AG08396 (cell line): ENCODE measurements at regions not wholly inside any gene's neighbourhood (a gene's known extent, or its start where the extent isn't known, plus 50 kb on each side); places are given as distances from the start of the nearest gene placed in this dataset.
"Not testable (repeated sequence)": the region's sequence is repeated elsewhere in the genome, so short reads cannot be mapped to it uniquely, and the experiment has no call there.

Source experiments
- DNase-seq: peaks from one replicate; pipeline ENCODE4 v3.0.0; 2012; ENCODE audit warnings: low spot score, mixed read lengths

- not testable (repeated sequence) for DNase-seq
Observed at GRCh38 chr9:42325561-42325960, 142.1 kb downstream of the SPATA31A6 start.

GRCh38 chr9:42326482-42326881, 143.0 kb downstream of the SPATA31A6 start:
- not testable (repeated sequence) for DNase-seq

- DNase-seq: not testable (repeated sequence)
Observed at GRCh38 chr9:42335342-42335741, 151.9 kb downstream of the SPATA31A6 start.

- not testable (repeated sequence) for DNase-seq
Observed at GRCh38 chr9:42335984-42336657, 152.7 kb downstream of the SPATA31A6 start.

GRCh38 chr9:42338275-42338674, 154.8 kb downstream of the SPATA31A6 start:
- not testable (repeated sequence) for DNase-seq

GRCh38 chr9:42339671-42340434, 156.4 kb downstream of the SPATA31A6 start:
- DNase-seq: not testable (repeated sequence)

GRCh38 chr9:42340435-42340723, 156.9 kb downstream of the SPATA31A6 start:
- DNase-seq: not testable (repeated sequence)

GRCh38 chr9:42341860-42342259, 158.4 kb downstream of the SPATA31A6 start:
- DNase-seq: not testable (repeated sequence)

GRCh38 chr9:42342297-42342696, 158.8 kb downstream of the SPATA31A6 start:
- not testable (repeated sequence) for DNase-seq

- not testable (repeated sequence) for DNase-seq
Observed at GRCh38 chr9:42344508-42344907, 161.0 kb downstream of the SPATA31A6 start.

GRCh38 chr9:42346916-42347315, 163.5 kb downstream of the SPATA31A6 start:
- not testable (repeated sequence) for DNase-seq

- not testable (repeated sequence) for DNase-seq
Observed at GRCh38 chr9:42349181-42349580, 165.7 kb downstream of the SPATA31A6 start.

GRCh38 chr9:42350412-42350811, 167.0 kb downstream of the SPATA31A6 start:
- not testable (repeated sequence) for DNase-seq

GRCh38 chr9:42357604-42358373, 174.3 kb downstream of the SPATA31A6 start:
- not testable (repeated sequence) for DNase-seq

GRCh38 chr9:42358626-42359247, 175.3 kb downstream of the SPATA31A6 start:
- DNase-seq: not testable (repeated sequence)

- not testable (repeated sequence) for DNase-seq
Observed at GRCh38 chr9:42364410-42365243, 181.2 kb downstream of the SPATA31A6 start.

GRCh38 chr9:42365244-42365945, 181.9 kb downstream of the SPATA31A6 start:
- peak; percentile 21 for DNase-seq

GRCh38 chr9:42368279-42368881, 184.9 kb downstream of the SPATA31A6 start:
- not testable (repeated sequence) for DNase-seq

- DNase-seq: not testable (repeated sequence)
Observed at GRCh38 chr9:42370172-42370571, 186.7 kb downstream of the SPATA31A6 start.

GRCh38 chr9:42371417-42371816, 188.0 kb downstream of the SPATA31A6 start:
- not testable (repeated sequence) for DNase-seq
